H1 (cell line): ENCODE measurements at regions not wholly inside any gene's neighbourhood (a gene's known extent, or its start where the extent isn't known, plus 50 kb on each side); places are given as distances from the start of the nearest gene placed in this dataset.
"Not testable (repeated sequence)": the region's sequence is repeated elsewhere in the genome, so short reads cannot be mapped to it uniquely, and the experiment has no call there.

ENCODE experiments used
- CTCF ChIA-PET: fragments of 300-600 bp; sonication (Branson Sonifier 250); formaldehyde crosslinking; loops from one replicate; lab custom pipeline; 2021; ENCODE audit not compliant: partially characterized antibody; lab: Charles Lee
- POLR2A ChIA-PET: fragments of 300-600 bp; sonication (Branson Sonifier 250); formaldehyde crosslinking; loops from one replicate; lab custom pipeline; 2021; ENCODE audit warnings: inconsistent platforms; ENCODE audit not compliant: partially characterized antibody; lab: Charles Lee
- DNase-seq, 2 experiments: peaks; one replicate each; pipeline versions ENCODE4 v3.0.0 to v3.0.0-alpha.2; 2010 to 2022; ENCODE audit warnings: low spot score in 2 of 2, low read depth in 1 of 2, mixed read lengths in 1 of 2
- FAIRE-seq: peaks from 2 replicates; lab custom pipeline; 2011; peaks lifted over from hg19 to GRCh38; lab: Jason Lieb, UNC
- H2AFZ ChIP-seq: 2 replicates; pipeline ENCODE4 v1.8.1; 2012; ENCODE audit warnings: low read length, inconsistent platforms
- H2AK5ac ChIP-seq: 2 replicates; pipeline ENCODE4 v1.6.1; 2013; ENCODE audit warnings: low read depth, low read length
- H2BK120ac ChIP-seq: replicated peaks from 2 replicates; pipeline ENCODE3; 2013; ENCODE audit warnings: low read depth, low read length, inconsistent platforms
- H2BK12ac ChIP-seq: 2 replicates; pipeline ENCODE4 v1.6.1; 2013; ENCODE audit warnings: low read depth, low read length
- H2BK15ac ChIP-seq: 2 replicates; pipeline ENCODE4 v1.6.1; 2013; ENCODE audit warnings: low read length
- H2BK20ac ChIP-seq: 2 replicates; pipeline ENCODE4 v1.6.1; 2013; ENCODE audit warnings: low read length
- H2BK5ac ChIP-seq: 2 replicates; pipeline ENCODE4 v1.6.1; 2013; ENCODE audit warnings: low read depth, low read length
- H3K14ac ChIP-seq: 2 replicates; pipeline ENCODE4 v1.6.1; 2013; ENCODE audit warnings: inconsistent platforms; ENCODE audit not compliant: insufficient read length
- H3K18ac ChIP-seq: 2 replicates; pipeline ENCODE4 v1.6.1; 2013; ENCODE audit warnings: low read length; ENCODE audit errors: extremely low read depth
- H3K23ac ChIP-seq: 2 replicates; pipeline ENCODE4 v1.6.1; 2013; ENCODE audit warnings: inconsistent platforms; ENCODE audit not compliant: insufficient read length
- H3K23me2 ChIP-seq: 2 replicates; pipeline ENCODE4 v1.6.1; 2013; ENCODE audit warnings: low read depth, low read length
- H3K27ac ChIP-seq: 2 replicates; pipeline ENCODE4 v1.6.1; 2011; ENCODE audit warnings: low read depth, low read length, inconsistent platforms
- H3K27me3 ChIP-seq, 4 experiments: replicated peaks in 1 of 4; 1 replicate in 1 of 4; 2 replicates in 3 of 4; pipeline versions ENCODE4 v1.6.1 to v1.8.1; 2011 to 2013; ENCODE audit warnings: low read length in 3 of 4, mild to moderate bottlenecking in 3 of 4, inconsistent platforms in 2 of 4, mixed read lengths in 2 of 4, moderate library complexity in 1 of 4; ENCODE audit not compliant: control insufficient read depth in 3 of 4, insufficient read depth in 3 of 4; ENCODE audit errors: extremely low read depth in 1 of 4
- H3K36me3 ChIP-seq, 4 experiments: 2 replicates each; pipeline versions ENCODE4 v1.6.1 to v1.8.1; 2011 to 2013; ENCODE audit warnings: mild to moderate bottlenecking in 4 of 4, low read length in 3 of 4, moderate library complexity in 2 of 4, control low read depth in 1 of 4, inconsistent platforms in 1 of 4; ENCODE audit not compliant: insufficient read depth in 4 of 4, control insufficient read depth in 2 of 4
- H3K4ac ChIP-seq: replicated peaks from 2 replicates; pipeline ENCODE3; 2013; ENCODE audit warnings: low read length, low read depth, mixed read lengths, inconsistent platforms; ENCODE audit not compliant: insufficient read length
- H3K4me1 ChIP-seq, 4 experiments: replicated peaks in 1 of 4; 1 replicate in 1 of 4; 2 replicates in 3 of 4; pipeline versions ENCODE4 v1.6.1 to v1.8.1; 2011 to 2013; ENCODE audit warnings: low read length in 3 of 4, inconsistent platforms in 2 of 4, mixed read lengths in 1 of 4; ENCODE audit not compliant: insufficient read depth in 4 of 4, control insufficient read depth in 3 of 4
- H3K4me2 ChIP-seq, 2 experiments: 2 replicates each; pipeline versions ENCODE4 v1.6.1 to v1.8.1; 2011 to 2013; ENCODE audit warnings: low read depth in 2 of 2, low read length in 2 of 2, control low read depth in 1 of 2, inconsistent platforms in 1 of 2, mild to moderate bottlenecking in 1 of 2; ENCODE audit not compliant: insufficient read depth in 1 of 2
- H3K4me3 ChIP-seq, 4 experiments: fragments of 200-600, 300-600 bp in 1 of 4; sonication (generic), shearing (Covaris generic), sonication (Bioruptor Twin) in 1 of 4; 2 replicates each; pipeline versions ENCODE4 v1.5.1 to v1.8.1; 2011 to 2016; ENCODE audit warnings: low read length in 4 of 4, low read depth in 3 of 4, control low read depth in 2 of 4, inconsistent platforms in 2 of 4, mild to moderate bottlenecking in 2 of 4, mixed read lengths in 1 of 4, moderate library complexity in 1 of 4; ENCODE audit not compliant: insufficient read depth in 2 of 4; ENCODE audit errors: extremely low read depth in 1 of 4
- H3K56ac ChIP-seq: replicated peaks from 2 replicates; pipeline ENCODE3; 2013; ENCODE audit warnings: low read depth, mild to moderate bottlenecking, mixed read lengths, low read length, inconsistent platforms; ENCODE audit not compliant: insufficient read length
- H3K79me1 ChIP-seq: 2 replicates; pipeline ENCODE4 v1.6.1; 2013; ENCODE audit warnings: low read depth, low read length, control low read depth
- H3K79me2 ChIP-seq, 2 experiments: 2 replicates each; pipeline versions ENCODE4 v1.6.1 to v1.8.1; 2012 to 2013; ENCODE audit warnings: low read length in 2 of 2, mild to moderate bottlenecking in 2 of 2, inconsistent platforms in 1 of 2; ENCODE audit not compliant: insufficient read depth in 2 of 2, control insufficient read depth in 1 of 2
- H3K9ac ChIP-seq, 4 experiments: replicated peaks in 1 of 4; 1 replicate in 1 of 4; 2 replicates in 3 of 4; pipeline versions ENCODE4 v1.6.1 to v1.8.1; 2011 to 2013; ENCODE audit warnings: low read depth in 3 of 4, low read length in 3 of 4, control low read depth in 2 of 4, mild to moderate bottlenecking in 2 of 4, moderate library complexity in 2 of 4, inconsistent platforms in 1 of 4; ENCODE audit errors: extremely low read depth in 1 of 4
- H3K9me3 ChIP-seq, 2 experiments: 2 replicates each; pipeline versions ENCODE4 v1.6.1 to v1.8.1; 2012 to 2013; ENCODE audit warnings: mild to moderate bottlenecking in 2 of 2, moderate library complexity in 2 of 2, control low read depth in 1 of 2, inconsistent platforms in 1 of 2, low read depth in 1 of 2, low read length in 1 of 2, mixed read lengths in 1 of 2; ENCODE audit not compliant: insufficient read depth in 2 of 2
- H4K20me1 ChIP-seq, 2 experiments: replicated peaks in 1 of 2; 2 replicates each; pipeline versions ENCODE3 to v1.8.1; 2011 to 2013; ENCODE audit warnings: inconsistent platforms in 2 of 2, low read length in 2 of 2, mild to moderate bottlenecking in 1 of 2; ENCODE audit not compliant: insufficient read depth in 2 of 2, control insufficient read depth in 1 of 2
- H4K5ac ChIP-seq: 2 replicates; pipeline ENCODE4 v1.6.1; 2013; ENCODE audit warnings: low read length, low read depth, mixed read lengths, inconsistent platforms; ENCODE audit not compliant: insufficient read length
- H4K8ac ChIP-seq: 2 replicates; pipeline ENCODE4 v1.8.0; 2013; ENCODE audit warnings: mild to moderate bottlenecking, moderate library complexity, low read length, inconsistent platforms; ENCODE audit not compliant: insufficient read depth; ENCODE audit errors: extremely low read depth
- H4K91ac ChIP-seq: replicated peaks from 2 replicates; pipeline ENCODE3; 2013; ENCODE audit warnings: low read length, mixed read lengths, inconsistent platforms; ENCODE audit not compliant: insufficient read length
- WGBS, 2 experiments: shearing (Covaris generic) in 1 of 2; methylation state at CpG; one replicate each; pipeline versions ENCODE4 v1.1.6 to v1.1.7; 2013 to 2015; ENCODE audit warnings: low lambda C conversion rate in 2 of 2, mixed read lengths in 2 of 2, inconsistent platforms in 1 of 2, low coverage in 1 of 2, missing lambda C conversion rate in 1 of 2; ENCODE audit not compliant: insufficient replicate concordance in 2 of 2, insufficient coverage in 1 of 2, insufficient read length in 1 of 2; ENCODE audit errors: extremely low coverage in 1 of 2, missing lambda C conversion rate in 1 of 2; 5-methylcytosine and 5-hydroxymethylcytosine counted together

DNA sequence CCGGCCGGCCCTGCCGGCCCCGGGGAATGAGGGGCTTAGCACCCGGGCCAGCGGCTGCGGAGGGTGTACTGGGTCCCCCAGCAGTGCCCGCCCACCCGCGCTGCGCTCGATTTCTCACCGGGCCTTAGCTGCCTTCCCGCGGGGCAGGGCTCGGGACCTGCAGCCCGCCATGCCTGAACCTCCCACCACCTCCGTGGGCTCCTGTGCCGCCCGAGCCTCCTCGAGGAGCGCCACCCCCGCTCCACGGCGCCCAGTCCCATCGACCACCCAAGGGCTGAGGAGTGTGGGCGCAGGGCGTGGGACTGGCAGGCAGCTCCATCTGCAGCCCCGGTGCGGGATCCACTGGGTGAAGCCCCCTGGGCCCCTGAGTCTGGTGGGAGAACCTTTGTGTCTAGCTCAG is 145.5 kb upstream of the CDH7 start:
- H4K8ac ChIP-seq, H3K14ac ChIP-seq, DNase-seq, POLR2A ChIA-PET, H3K9ac ChIP-seq, H3K56ac ChIP-seq, H3K9me3 ChIP-seq, H3K4me1 ChIP-seq, H3K36me3 ChIP-seq, H2AFZ ChIP-seq, H3K27me3 ChIP-seq, H4K5ac ChIP-seq, H3K27ac ChIP-seq, H3K18ac ChIP-seq, H2BK120ac ChIP-seq, H3K79me1 ChIP-seq, H2BK12ac ChIP-seq, H3K79me2 ChIP-seq, H3K4me2 ChIP-seq, H3K23ac ChIP-seq, H2BK20ac ChIP-seq, FAIRE-seq, H3K4ac ChIP-seq, H4K20me1 ChIP-seq, H2AK5ac ChIP-seq, H2BK15ac ChIP-seq, H4K91ac ChIP-seq, H2BK5ac ChIP-seq, H3K4me3 ChIP-seq, H3K23me2 ChIP-seq: not testable (repeated sequence)
- CTCF ChIA-PET: interaction anchor here (1.3 kb wide), 1 partner anchor 11 kb away, joined by 3 read pairs; no protein-coding TSS in a partner anchor
- 98% methylated on average over 10 of the region's 30 CpGs; no CpG with 5 or more reads in 1 of the 2 experiments for WGBS, 2 experiments
